Head of caudate nucleus (tissue), 42 donors: ENCODE measurements at regions not wholly inside any gene's neighbourhood (a gene's known extent, or its start where the extent isn't known, plus 50 kb on each side); places are given as distances from the start of the nearest gene placed in this dataset.

Experiments used
- DNase-seq, 42 donors: peaks; one replicate each; pipeline versions ENCODE4 v3.0.0 to v3.0.0-alpha.2; 2020 to 2021; ENCODE audit warnings: mixed read lengths in 7 of 42
- intact Hi-C: fragments of 100-400 bp; cut with DNase I; formaldehyde crosslinking; loops from one replicate; pipeline ENCODE4 v1.15.0; 2022

- intact Hi-C loops: no loop called here
These were observed 253.2 kb upstream of the RAB6C start for GRCh38 chr2:129726216-129726615.

GRCh38 chr2:129727286-129727685, 252.2 kb upstream of the RAB6C start:
- intact Hi-C loops: no loop called here
- DNase-seq: peak in 1 of 42 donors; percentile 8

More at GRCh38 chr2:129726216-129726615, 253.2 kb upstream of the RAB6C start:
- peak in 1 of 42 donors; percentile 10 for DNase-seq

GRCh38 chr2:129728035-129728972, 251.2 kb upstream of the RAB6C start:
- intact Hi-C loops: no loop called here
- peak in 2 of 42 donors; percentile 10 to 24 for DNase-seq

- intact Hi-C loops: no loop called here
- peak in 1 of 42 donors; percentile 8 for DNase-seq
These were observed 250.5 kb upstream of the RAB6C start for GRCh38 chr2:129729011-129729410.

- intact Hi-C loops: no loop called here
- DNase-seq: peak in 2 of 42 donors; percentile 4 to 28
These were observed 249.8 kb upstream of the RAB6C start for GRCh38 chr2:129729646-129730045.

GRCh38 chr2:129730979-129731378, 248.5 kb upstream of the RAB6C start:
- intact Hi-C loops: no loop called here
- DNase-seq: peak in 1 of 42 donors; percentile 4

GRCh38 chr2:129731907-129732629, 247.4 kb upstream of the RAB6C start:
- intact Hi-C loops: no loop called here
- no peak for DNase-seq

- intact Hi-C loops: no loop called here
- peak in 1 of 42 donors; percentile 23 for DNase-seq
These were observed 246.8 kb upstream of the RAB6C start for GRCh38 chr2:129732630-129733026.

- intact Hi-C loops: no loop called here
- peak in 1 of 42 donors; percentile 18 for DNase-seq
These were observed 246.4 kb upstream of the RAB6C start for GRCh38 chr2:129733041-129733440.

- intact Hi-C loops: no loop called here
- DNase-seq: peak in 1 of 42 donors; percentile 6
These were observed 245.9 kb upstream of the RAB6C start for GRCh38 chr2:129733579-129733978.

GRCh38 chr2:129734343-129735034, 245.0 kb upstream of the RAB6C start:
- peak in 1 of 42 donors; percentile 37 for DNase-seq
- intact Hi-C loops: no loop called here

- DNase-seq: no peak
- intact Hi-C loops: no loop called here
These were observed 243.9 kb upstream of the RAB6C start for GRCh38 chr2:129735576-129735975.

- DNase-seq: no peak
- intact Hi-C loops: no loop called here
These were observed 241.6 kb upstream of the RAB6C start for GRCh38 chr2:129737660-129738527.

- intact Hi-C loops: no loop called here
- no peak for DNase-seq
These were observed 240.7 kb upstream of the RAB6C start for GRCh38 chr2:129738799-129739198.

- no peak for DNase-seq
- intact Hi-C loops: no loop called here
These were observed 239.0 kb upstream of the RAB6C start for GRCh38 chr2:129740504-129740903.

GRCh38 chr2:129741165-129741564, 238.3 kb upstream of the RAB6C start:
- intact Hi-C loops: no loop called here
- no peak for DNase-seq

GRCh38 chr2:129741623-129742022, 237.8 kb upstream of the RAB6C start:
- DNase-seq: peak in 1 of 42 donors; percentile 25
- intact Hi-C loops: no loop called here

GRCh38 chr2:129742415-129743180, 236.9 kb upstream of the RAB6C start:
- intact Hi-C loops: no loop called here
- peak in 1 of 42 donors; percentile 23 for DNase-seq
